Mesothelial cell of epicardium (in vitro differentiated cells): ENCODE measurements at regions not wholly inside any gene's neighbourhood (a gene's known extent, or its start where the extent isn't known, plus 50 kb on each side); places are given as distances from the start of the nearest gene placed in this dataset.

ENCODE experiments used
- DNase-seq, 2 experiments: peaks; one replicate each; pipeline ENCODE4 v3.0.0; 2021; ENCODE audit warnings: low spot score in 2 of 2; ENCODE audit not compliant: unreplicated experiment in 2 of 2
- H3K27ac Mint-ChIP-seq: 2 replicates; pipeline ENCODE4 v1.8.0; 2021; ENCODE audit warnings: mixed read lengths
- H3K27me3 Mint-ChIP-seq: 2 replicates; pipeline ENCODE4 v1.8.0; 2021; ENCODE audit warnings: low read depth, mixed read lengths
- H3K36me3 Mint-ChIP-seq: 2 replicates; pipeline ENCODE4 v1.8.0; 2021; ENCODE audit warnings: mixed read lengths
- H3K4me1 Mint-ChIP-seq: 2 replicates; pipeline ENCODE4 v1.8.0; 2021; ENCODE audit warnings: mixed read lengths
- H3K4me3 Mint-ChIP-seq: 2 replicates; pipeline ENCODE4 v1.8.0; 2021; ENCODE audit warnings: mild to moderate bottlenecking, moderate library complexity, mixed read lengths
- H3K9me3 Mint-ChIP-seq: 2 replicates; pipeline ENCODE4 v1.8.0; 2021; ENCODE audit warnings: mixed read lengths
- TF ChIP-seq, protein P1 (sequence below): fragments of 200-600 bp; sonication (generic); IDR thresholded peaks from one replicate; pipeline ENCODE4 v1.5.0; 2021; ENCODE audit warnings: antibody characterized with exemption; ENCODE audit not compliant: unreplicated experiment

DNA sequence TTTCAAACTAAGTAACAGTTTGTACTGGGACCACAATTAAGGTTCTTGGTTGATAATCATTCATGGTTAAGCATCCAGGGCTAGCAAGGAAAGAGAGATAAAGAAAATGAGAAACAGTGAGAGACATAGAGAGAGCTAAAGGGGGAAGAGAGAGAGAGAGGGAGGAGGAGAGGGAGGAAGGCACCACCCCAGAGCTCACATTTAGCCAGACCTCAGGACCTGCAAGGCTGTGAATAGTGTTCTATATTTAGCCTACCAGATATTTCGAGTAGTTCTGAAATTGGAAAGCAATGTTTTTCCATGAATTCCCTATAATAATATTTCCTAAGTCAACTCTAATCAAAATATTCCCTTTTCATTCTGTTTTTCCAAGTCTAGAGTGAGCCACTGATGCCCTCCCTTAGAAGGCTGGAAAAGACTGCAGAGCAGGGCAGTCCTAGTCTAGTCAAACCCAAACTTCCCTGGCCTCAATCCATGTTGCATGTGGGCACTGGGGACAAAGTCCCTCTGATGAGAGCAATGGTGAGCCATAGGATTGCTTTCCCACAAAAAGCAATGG lies 119.4 kb upstream of the INHBA start:
- Mint-ChIP-seq H3K36me3 (peaks cover 12% of the 10 kb centered on the region), H3K27ac (no peak overlapping the region), H3K4me1 (peaks cover 16% of the 10 kb centered on the region), H3K27me3 (no peaks in the 10 kb centered on the region), H3K4me3 (no peak overlapping the region), H3K9me3 (peaks cover 26% of the 10 kb centered on the region)
- no peak for DNase-seq
- TF ChIP-seq, protein P1, sequence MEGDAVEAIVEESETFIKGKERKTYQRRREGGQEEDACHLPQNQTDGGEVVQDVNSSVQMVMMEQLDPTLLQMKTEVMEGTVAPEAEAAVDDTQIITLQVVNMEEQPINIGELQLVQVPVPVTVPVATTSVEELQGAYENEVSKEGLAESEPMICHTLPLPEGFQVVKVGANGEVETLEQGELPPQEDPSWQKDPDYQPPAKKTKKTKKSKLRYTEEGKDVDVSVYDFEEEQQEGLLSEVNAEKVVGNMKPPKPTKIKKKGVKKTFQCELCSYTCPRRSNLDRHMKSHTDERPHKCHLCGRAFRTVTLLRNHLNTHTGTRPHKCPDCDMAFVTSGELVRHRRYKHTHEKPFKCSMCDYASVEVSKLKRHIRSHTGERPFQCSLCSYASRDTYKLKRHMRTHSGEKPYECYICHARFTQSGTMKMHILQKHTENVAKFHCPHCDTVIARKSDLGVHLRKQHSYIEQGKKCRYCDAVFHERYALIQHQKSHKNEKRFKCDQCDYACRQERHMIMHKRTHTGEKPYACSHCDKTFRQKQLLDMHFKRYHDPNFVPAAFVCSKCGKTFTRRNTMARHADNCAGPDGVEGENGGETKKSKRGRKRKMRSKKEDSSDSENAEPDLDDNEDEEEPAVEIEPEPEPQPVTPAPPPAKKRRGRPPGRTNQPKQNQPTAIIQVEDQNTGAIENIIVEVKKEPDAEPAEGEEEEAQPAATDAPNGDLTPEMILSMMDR, result no peak

GRCh38 chr7:41821521-41822213 lies 118.8 kb upstream of the INHBA start:
- no peak for DNase-seq
- Mint-ChIP-seq H3K4me1 (peaks cover 14% of the 10 kb centered on the region), H3K4me3 (no peak overlapping the region), H3K27me3 (no peaks in the 10 kb centered on the region), H3K27ac (no peak overlapping the region), H3K9me3 (peaks cover 26% of the 10 kb centered on the region), H3K36me3 (peaks cover 12% of the 10 kb centered on the region)
- TF ChIP-seq, protein P1, result no peak

GRCh38 chr7:41820111-41820671 lies 117.3 kb upstream of the INHBA start:
- Mint-ChIP-seq H3K4me3 (no peak overlapping the region), H3K36me3 (peaks cover 12% of the 10 kb centered on the region), H3K27ac (no peak overlapping the region), H3K9me3 (peaks cover 26% of the 10 kb centered on the region), H3K27me3 (no peaks in the 10 kb centered on the region), H3K4me1 (peaks cover 2% of the 10 kb centered on the region)
- TF ChIP-seq, protein P1, result no peak
- DNase-seq, result no peak

- TF ChIP-seq, protein P1, result no peak
- peaks cover 2% of the 10 kb centered on the region for H3K4me1 Mint-ChIP-seq
- H3K4me3 Mint-ChIP-seq, result no peak overlapping the region
- H3K9me3 Mint-ChIP-seq, result peaks cover 26% of the 10 kb centered on the region
- H3K27ac Mint-ChIP-seq, result no peak overlapping the region
- H3K36me3 Mint-ChIP-seq, result peaks cover 12% of the 10 kb centered on the region
- peaks cover 4% of the 10 kb centered on the region for H3K27me3 Mint-ChIP-seq
- DNase-seq, result no peak
These were observed 116.8 kb upstream of the INHBA start for GRCh38 chr7:41819645-41820044.

DNA sequence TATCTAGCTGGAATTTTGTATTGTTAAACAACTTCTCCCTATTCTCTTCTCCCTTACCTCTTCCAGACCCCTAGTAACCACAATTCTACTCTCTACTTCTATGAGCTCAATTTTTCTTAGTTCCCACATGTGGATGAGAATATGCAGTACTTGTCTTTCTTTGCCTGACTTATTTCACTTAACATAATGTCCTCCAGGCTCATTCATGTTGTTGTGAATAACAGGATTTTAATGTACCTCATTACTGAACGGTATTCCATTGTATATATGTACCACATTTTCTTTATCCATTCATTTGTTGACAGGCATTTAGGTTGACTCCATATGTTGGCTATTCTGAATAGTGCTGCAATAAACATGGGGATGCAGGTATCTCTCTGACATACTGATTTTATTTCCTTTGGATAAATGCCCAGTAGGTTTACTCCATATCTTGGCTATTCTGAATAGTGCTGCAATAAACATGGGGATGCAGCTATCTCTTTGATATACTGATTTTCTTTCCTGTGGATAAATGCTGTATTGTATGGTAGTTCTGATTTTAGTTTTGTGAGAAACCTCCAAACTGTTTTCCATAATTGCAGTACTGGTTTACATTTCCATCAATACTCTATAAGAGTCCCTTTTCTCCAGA lies 116.0 kb upstream of the INHBA start:
- Mint-ChIP-seq H3K4me3 (no peak overlapping the region), H3K36me3 (peaks cover 12% of the 10 kb centered on the region), H3K4me1 (peaks cover 2% of the 10 kb centered on the region), H3K27me3 (peaks cover 6% of the 10 kb centered on the region), H3K27ac (no peak overlapping the region), H3K9me3 (peaks cover 26% of the 10 kb centered on the region)
- no peak for DNase-seq
- TF ChIP-seq, protein P1, result no peak
